B cell (primary cell): ENCODE measurements at regions not wholly inside any gene's neighbourhood (a gene's known extent, or its start where the extent isn't known, plus 50 kb on each side); places are given as distances from the start of the nearest gene placed in this dataset.

Experiments
- ATAC-seq: fragments of 200-7000 bp; cut with Tn5 transposase; one replicate; pipeline ENCODE4 v1.10.0; 2021; ENCODE audit warnings: low read depth, mild to moderate bottlenecking, moderate number of reproducible peaks, moderate library complexity
- CTCF ChIA-PET: fragments of 350-600 bp; sonication (Branson Sonifier 250); formaldehyde crosslinking; loops from one replicate; lab custom pipeline; 2021; ENCODE audit warnings: antibody characterized with exemption, inconsistent platforms; lab: Charles Lee
- POLR2A ChIA-PET: fragments of 350-600 bp; sonication (Branson Sonifier 250); formaldehyde crosslinking; loops from one replicate; lab custom pipeline; 2021; ENCODE audit warnings: antibody characterized with exemption; lab: Charles Lee
- DNase-seq: peaks from one replicate; pipeline ENCODE4 v3.0.0; 2013
- H2AFZ ChIP-seq: 2 replicates; pipeline ENCODE4 v1.6.1; 2012; ENCODE audit warnings: mild to moderate bottlenecking, low read depth, low read length; ENCODE audit not compliant: insufficient read depth, poor library complexity, severe bottlenecking
- H3K27ac ChIP-seq, 2 donors: 1 replicate in 1 of 2; 2 replicates in 1 of 2; pipeline ENCODE4 v1.5.1; 2012 to 2013; ENCODE audit warnings: low read length in 2 of 2, mild to moderate bottlenecking in 2 of 2, moderate library complexity in 1 of 2
- H3K27me3 ChIP-seq, 4 experiments: fragments of 200-600 bp in 1 of 4; sonication (generic) in 1 of 4; replicated peaks in 1 of 4; 1 replicate in 2 of 4; 2 replicates in 2 of 4; pipeline versions ENCODE4 v1.6.1 to v1.7.0; 2013 to 2016; ENCODE audit warnings: low read length in 3 of 4, mild to moderate bottlenecking in 2 of 4, mixed read lengths in 1 of 4, moderate library complexity in 1 of 4; ENCODE audit not compliant: insufficient read depth in 4 of 4, control insufficient read depth in 3 of 4; ENCODE audit errors: control extremely low read depth in 1 of 4
- H3K36me3 ChIP-seq, 2 experiments: replicated peaks in 1 of 2; 1 replicate in 1 of 2; 2 replicates in 1 of 2; pipeline versions ENCODE4 v1.6.1 to v1.7.1; 2013; ENCODE audit warnings: low read length in 1 of 2; ENCODE audit not compliant: insufficient read depth in 2 of 2, control insufficient read depth in 1 of 2; ENCODE audit errors: control extremely low read depth in 1 of 2, extremely low read depth in 1 of 2
- H3K4me1 ChIP-seq, 2 donors: fragments of 200-600 bp in 1 of 2; sonication (generic) in 1 of 2; 1 replicate in 1 of 2; 2 replicates in 1 of 2; pipeline versions ENCODE4 v1.5.1 to v1.6.1; 2013 to 2017; ENCODE audit warnings: low read length in 2 of 2; ENCODE audit not compliant: control insufficient read depth in 2 of 2, insufficient read depth in 2 of 2
- H3K4me2 ChIP-seq: replicated peaks from 2 replicates; pipeline ENCODE3; 2012; ENCODE audit warnings: mild to moderate bottlenecking, low read depth, low read length; ENCODE audit not compliant: poor library complexity, severe bottlenecking
- H3K4me3 ChIP-seq, 5 experiments: fragments of 200-600 bp in 1 of 5; sonication (generic) in 1 of 5; 1 replicate in 3 of 5; 2 replicates in 2 of 5; pipeline versions ENCODE4 v1.5.1 to v1.7.0; 2011 to 2016; ENCODE audit warnings: low read length in 4 of 5, mild to moderate bottlenecking in 4 of 5, low read depth in 2 of 5, control low read depth in 1 of 5, moderate library complexity in 1 of 5; ENCODE audit not compliant: insufficient read depth in 1 of 5; ENCODE audit errors: control extremely low read depth in 1 of 5, extremely low read depth in 1 of 5
- H3K79me2 ChIP-seq: fragments of 200-600 bp; sonication (generic); one replicate; pipeline ENCODE4 v1.6.0; 2016; ENCODE audit warnings: low read length; ENCODE audit not compliant: control insufficient read depth, insufficient read depth
- H3K9ac ChIP-seq: fragments of 200-600 bp; sonication (generic); 2 replicates; pipeline ENCODE4 v1.6.1; 2017; ENCODE audit warnings: mild to moderate bottlenecking, low read length, moderate library complexity
- H3K9me3 ChIP-seq, 3 donors: one replicate each; pipeline versions ENCODE4 v1.6.1 to v1.7.1; 2013; ENCODE audit warnings: low read length in 2 of 3; ENCODE audit not compliant: control insufficient read depth in 2 of 3, insufficient read depth in 1 of 3; ENCODE audit errors: control extremely low read depth in 1 of 3
- H4K20me1 ChIP-seq: 2 replicates; pipeline ENCODE4 v1.6.0; 2012; ENCODE audit warnings: mild to moderate bottlenecking, low read length; ENCODE audit not compliant: insufficient read depth, control insufficient read depth, poor library complexity, severe bottlenecking
- H3K27ac Mint-ChIP-seq: one replicate; pipeline ENCODE4 v1.8.0; 2021; ENCODE audit warnings: mixed read lengths
- H3K27me3 Mint-ChIP-seq: one replicate; pipeline ENCODE4 v1.8.0; 2021; ENCODE audit warnings: mixed read lengths
- H3K4me1 Mint-ChIP-seq: one replicate; pipeline ENCODE4 v1.8.0; 2021; ENCODE audit warnings: mixed read lengths
- H3K4me3 Mint-ChIP-seq: one replicate; pipeline ENCODE4 v1.8.0; 2021; ENCODE audit warnings: mixed read lengths
- H3K9me3 Mint-ChIP-seq: one replicate; pipeline ENCODE4 v1.8.0; 2022; ENCODE audit warnings: mixed read lengths; ENCODE audit not compliant: insufficient read depth
- EZH2 ChIP-seq: IDR thresholded peaks from 2 replicates; pipeline ENCODE4 v1.6.1; 2012; ENCODE audit warnings: borderline replicate concordance, low read depth, mild to moderate bottlenecking, moderate library complexity, low read length; ENCODE audit not compliant: insufficient read depth, poor library complexity, severe bottlenecking
- WGBS: methylation state at CpG from one replicate; pipeline ENCODE4 v1.1.5; 2013; ENCODE audit warnings: missing lambda C conversion rate; ENCODE audit not compliant: insufficient coverage; 5-methylcytosine and 5-hydroxymethylcytosine counted together
- intact Hi-C: fragments of 100-400 bp; cut with micrococcal nuclease; formaldehyde crosslinking; loops from one replicate; pipeline ENCODE4 v1.10.0; 2022
- TF ChIP-seq, protein P1 (sequence below): fragments of 200-600 bp; IDR thresholded peaks from one replicate; pipeline ENCODE4 v1.8.0; 2022; ENCODE audit warnings: antibody characterized with exemption, mild to moderate bottlenecking

DNA sequence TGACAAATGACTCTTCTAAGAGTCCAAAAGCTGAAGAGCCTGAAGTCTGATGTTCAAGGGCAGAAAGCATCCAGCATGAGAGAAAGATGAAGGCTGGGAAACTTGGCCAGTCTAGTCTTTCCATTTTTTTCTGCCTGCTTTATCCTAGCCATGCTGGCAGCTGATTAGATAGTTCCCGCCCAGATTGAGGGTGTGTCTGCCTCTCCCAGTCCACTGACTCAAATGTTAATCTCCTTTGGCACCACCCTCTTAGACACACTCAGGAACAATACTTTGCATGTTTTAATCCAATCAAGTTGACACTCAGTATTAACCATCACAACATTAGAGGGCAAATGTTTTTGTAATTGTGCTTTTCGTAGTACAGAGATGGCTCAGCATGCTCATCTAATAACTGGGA lies 267.5 kb upstream of the KLHL1 start:
- Mint-ChIP-seq H3K4me1 (no peaks in the 10 kb centered on the region), H3K9me3 (peaks cover 3% of the 10 kb centered on the region), H3K4me3 (no peak overlapping the region), H3K27ac (no peak overlapping the region), H3K27me3 (no peaks in the 10 kb centered on the region)
- Histone ChIP-seq H4K20me1 (no peaks in the 10 kb centered on the region), H3K4me2 (no peak overlapping the region), H3K27me3 (no peaks in the 10 kb centered on the region), H2AFZ (no peak overlapping the region), H3K4me1 (no peaks in the 10 kb centered on the region), H3K9ac (no peak overlapping the region), H3K9me3 (no peaks in the 10 kb centered on the region), H3K4me3 (no peak overlapping the region), H3K27ac (no peak overlapping the region), H3K36me3 (no peaks in the 10 kb centered on the region), H3K79me2 (no peaks in the 10 kb centered on the region)
- TF ChIP-seq EZH2, result no peak
- TF ChIP-seq, protein P1, sequence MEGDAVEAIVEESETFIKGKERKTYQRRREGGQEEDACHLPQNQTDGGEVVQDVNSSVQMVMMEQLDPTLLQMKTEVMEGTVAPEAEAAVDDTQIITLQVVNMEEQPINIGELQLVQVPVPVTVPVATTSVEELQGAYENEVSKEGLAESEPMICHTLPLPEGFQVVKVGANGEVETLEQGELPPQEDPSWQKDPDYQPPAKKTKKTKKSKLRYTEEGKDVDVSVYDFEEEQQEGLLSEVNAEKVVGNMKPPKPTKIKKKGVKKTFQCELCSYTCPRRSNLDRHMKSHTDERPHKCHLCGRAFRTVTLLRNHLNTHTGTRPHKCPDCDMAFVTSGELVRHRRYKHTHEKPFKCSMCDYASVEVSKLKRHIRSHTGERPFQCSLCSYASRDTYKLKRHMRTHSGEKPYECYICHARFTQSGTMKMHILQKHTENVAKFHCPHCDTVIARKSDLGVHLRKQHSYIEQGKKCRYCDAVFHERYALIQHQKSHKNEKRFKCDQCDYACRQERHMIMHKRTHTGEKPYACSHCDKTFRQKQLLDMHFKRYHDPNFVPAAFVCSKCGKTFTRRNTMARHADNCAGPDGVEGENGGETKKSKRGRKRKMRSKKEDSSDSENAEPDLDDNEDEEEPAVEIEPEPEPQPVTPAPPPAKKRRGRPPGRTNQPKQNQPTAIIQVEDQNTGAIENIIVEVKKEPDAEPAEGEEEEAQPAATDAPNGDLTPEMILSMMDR, result no peak
- ChIA-PET POLR2A (no interaction called here), CTCF (no interaction called here)
- DNase-seq, result no peak
- 86% methylated on average over 1 of the region's 2 CpGs for WGBS
- intact Hi-C loops, result no loop called here
- ATAC-seq, result no peak

DNA sequence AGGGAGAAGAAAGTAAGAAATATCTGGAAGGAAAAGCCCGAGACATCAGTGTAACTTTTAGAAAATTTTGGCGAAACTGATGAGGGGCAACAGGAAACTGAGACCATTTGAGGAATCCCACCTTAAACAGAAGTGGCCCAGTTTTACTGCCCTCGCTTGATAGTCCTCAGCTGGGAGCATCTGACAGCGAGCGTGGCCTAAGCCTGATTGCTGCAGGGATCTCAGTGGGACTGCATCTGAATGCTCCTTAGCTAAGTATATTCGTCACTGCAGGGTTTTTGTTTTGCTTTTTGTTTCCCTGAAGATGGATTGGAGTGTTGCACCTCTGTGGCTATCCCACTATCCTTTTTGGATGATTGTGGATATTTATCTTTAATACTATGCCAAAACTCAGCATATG lies 262.7 kb upstream of the KLHL1 start:
- WGBS, result 52% methylated on average over 3 of the region's 6 CpGs
- Histone ChIP-seq H4K20me1 (no peaks in the 10 kb centered on the region), H2AFZ (no peak overlapping the region), H3K27ac (no peak overlapping the region), H3K27me3 (no peaks in the 10 kb centered on the region), H3K9ac (no peak overlapping the region), H3K4me1 (no peaks in the 10 kb centered on the region), H3K4me2 (no peak overlapping the region), H3K79me2 (no peaks in the 10 kb centered on the region), H3K4me3 (no peak overlapping the region), H3K9me3 (no peaks in the 10 kb centered on the region), H3K36me3 (no peaks in the 10 kb centered on the region)
- ChIA-PET POLR2A (no interaction called here), CTCF (no interaction called here)
- no peak overlapping the region for H3K27ac Mint-ChIP-seq
- intact Hi-C loops, result no loop called here
- no peak for ATAC-seq
- no peaks in the 10 kb centered on the region for H3K4me1 Mint-ChIP-seq
- DNase-seq, result no peak
- no peak overlapping the region for H3K4me3 Mint-ChIP-seq
- peaks cover 3% of the 10 kb centered on the region for H3K9me3 Mint-ChIP-seq
- H3K27me3 Mint-ChIP-seq, result no peaks in the 10 kb centered on the region
- TF ChIP-seq, protein P1, result no peak
- TF ChIP-seq EZH2, result no peak
